ENCODE measurements at regions not wholly inside any gene's neighbourhood (a gene's known extent, or its start where the extent isn't known, plus 50 kb on each side); places are given as distances from the start of the nearest gene placed in this dataset.
"Not testable (repeated sequence)": the region's sequence is repeated elsewhere in the genome, so short reads cannot be mapped to it uniquely, and the experiment has no call there.

GRCh38 chr15:77930907-77931306, 146.6 kb downstream of the TBC1D2B start:
- TF ChIP-seq ZNF274 (IDR thresholded peaks at IDR 0.05; ENCODE audit: borderline replicate concordance, extremely low read depth, low read length); POLR2A (IDR thresholded peaks at IDR 0.05; ENCODE audit: control extremely low read depth in 1 of 2, low read depth in 2 of 2, low read length in 2 of 2); CTCF (IDR thresholded peaks at IDR 0.05; ENCODE audit: control extremely low read depth in 1 of 3, insufficient read depth in 1 of 3, low read depth in 1 of 3, low read length in 3 of 3); GTF2F1 (IDR thresholded peaks at IDR 0.05; ENCODE audit: borderline replicate concordance, low read depth, low read length); SIN3A (conservative IDR thresholded peaks at IDR 0.05 in 1 of 2, IDR thresholded peaks at IDR 0.05 in 1 of 2; ENCODE audit: low read depth in 1 of 2, low read length in 2 of 2); PHF8 (conservative IDR thresholded peaks at IDR 0.05; ENCODE audit: low read depth, low read length); CHD2 (IDR thresholded peaks at IDR 0.05; ENCODE audit: low read length); POLR2AphosphoS5 (IDR thresholded peaks at IDR 0.05; ENCODE audit: low read depth, low read length); KDM4A (IDR thresholded peaks at IDR 0.05; ENCODE audit: low read depth, low read length, severe bottlenecking): not testable (repeated sequence)

Measured in H1 (cell line).